Naive thymus-derived CD4-positive, alpha-beta T cell (primary cell): ENCODE measurements at regions not wholly inside any gene's neighbourhood (a gene's known extent, or its start where the extent isn't known, plus 50 kb on each side); places are given as distances from the start of the nearest gene placed in this dataset.

ENCODE experiments used
- ATAC-seq: fragments of 150-1000 bp; cut with Tn5 transposase; 2 replicates; pipeline ENCODE4 v1.10.0; 2021; ENCODE audit warnings: mild to moderate bottlenecking, moderate library complexity
- CTCF ChIA-PET: fragments of 350-600 bp; sonication (Branson Sonifier 250); formaldehyde crosslinking; loops from one replicate; lab custom pipeline; 2021; ENCODE audit warnings: antibody characterized with exemption; lab: Charles Lee
- POLR2A ChIA-PET: fragments of 350-600 bp; sonication (Branson Sonifier 250); formaldehyde crosslinking; loops from one replicate; lab custom pipeline; 2021; ENCODE audit warnings: antibody characterized with exemption, inconsistent platforms; lab: Charles Lee
- DNase-seq, 9 donors: peaks; one replicate each; pipeline versions ENCODE4 v3.0.0 to v3.0.0-alpha.2; 2020 to 2022; ENCODE audit warnings: mixed read lengths in 1 of 9
- H3K27ac ChIP-seq: one replicate; pipeline ENCODE4 v1.7.0; 2013; ENCODE audit warnings: mild to moderate bottlenecking, low read depth, low read length, moderate library complexity
- H3K27me3 ChIP-seq, 2 donors: one replicate each; pipeline ENCODE4 v1.7.0; 2013; ENCODE audit warnings: low read length in 2 of 2, mild to moderate bottlenecking in 2 of 2, moderate library complexity in 2 of 2; ENCODE audit not compliant: control insufficient read depth in 2 of 2, insufficient read depth in 2 of 2
- H3K36me3 ChIP-seq, 3 experiments: 1 replicate in 2 of 3; 2 replicates in 1 of 3; pipeline ENCODE4 v1.7.0; 2013; ENCODE audit warnings: low read length in 3 of 3, mild to moderate bottlenecking in 3 of 3, moderate library complexity in 1 of 3; ENCODE audit not compliant: insufficient read depth in 3 of 3, control insufficient read depth in 2 of 3
- H3K4me1 ChIP-seq, 2 donors: one replicate each; pipeline ENCODE4 v1.7.0; 2013; ENCODE audit warnings: low read length in 2 of 2, mild to moderate bottlenecking in 2 of 2, moderate library complexity in 1 of 2; ENCODE audit not compliant: control insufficient read depth in 2 of 2, insufficient read depth in 2 of 2
- H3K4me3 ChIP-seq: 2 replicates; pipeline ENCODE4 v1.7.0; 2013; ENCODE audit warnings: mild to moderate bottlenecking, low read length
- H3K9me3 ChIP-seq, 3 experiments: 1 replicate in 2 of 3; 2 replicates in 1 of 3; pipeline ENCODE4 v1.7.0; 2013; ENCODE audit warnings: low read length in 3 of 3; ENCODE audit not compliant: control insufficient read depth in 2 of 3
- H3K27ac Mint-ChIP-seq, 9 donors: one replicate each; pipeline ENCODE4 v1.8.0; 2020 to 2022; ENCODE audit warnings: mixed read lengths in 9 of 9, mild to moderate bottlenecking in 8 of 9, moderate library complexity in 5 of 9, inconsistent platforms in 2 of 9
- H3K27me3 Mint-ChIP-seq, 5 donors: one replicate each; pipeline ENCODE4 v1.8.0; 2021 to 2022; ENCODE audit warnings: mixed read lengths in 5 of 5, mild to moderate bottlenecking in 1 of 5
- H3K36me3 Mint-ChIP-seq, 5 donors: one replicate each; pipeline ENCODE4 v1.8.0; 2020 to 2022; ENCODE audit warnings: mixed read lengths in 5 of 5, mild to moderate bottlenecking in 3 of 5, inconsistent platforms in 1 of 5
- H3K4me1 Mint-ChIP-seq, 7 donors: one replicate each; pipeline ENCODE4 v1.8.0; 2020 to 2022; ENCODE audit warnings: mixed read lengths in 7 of 7, mild to moderate bottlenecking in 3 of 7, inconsistent platforms in 1 of 7
- H3K4me3 Mint-ChIP-seq, 10 donors: one replicate each; pipeline ENCODE4 v1.8.0; 2020 to 2022; ENCODE audit warnings: mild to moderate bottlenecking in 10 of 10, mixed read lengths in 10 of 10, moderate library complexity in 6 of 10, inconsistent platforms in 2 of 10
- H3K9me3 Mint-ChIP-seq, 11 donors: one replicate each; pipeline ENCODE4 v1.8.0; 2020 to 2022; ENCODE audit warnings: mixed read lengths in 11 of 11, mild to moderate bottlenecking in 4 of 11, inconsistent platforms in 1 of 11, moderate library complexity in 1 of 11
- intact Hi-C, 2 donors: fragments of 100-400 bp; cut with micrococcal nuclease; formaldehyde crosslinking; loops; one replicate each; pipeline ENCODE4 v1.15.1; 2023

- no peak overlapping the region for H3K27ac ChIP-seq
- Mint-ChIP-seq H3K36me3 (no peaks in the 10 kb centered on the region), H3K27me3 (peaks cover 0 to 50% (median 39%) of the 10 kb centered on the region in 5 donors), H3K27ac (no peak overlapping the region), H3K4me3 (no peak overlapping the region), H3K4me1 (no peaks in the 10 kb centered on the region), H3K9me3 (peaks cover 0 to 16% (median 2%) of the 10 kb centered on the region in 11 donors)
- no peaks in the 10 kb centered on the region for H3K4me1 ChIP-seq
- DNase-seq (no peak), ATAC-seq (no peak)
- H3K36me3 ChIP-seq: no peaks in the 10 kb centered on the region
- intact Hi-C loops: no loop called here
- H3K9me3 ChIP-seq: no peaks in the 10 kb centered on the region
- ChIA-PET POLR2A (no interaction called here), CTCF (no interaction called here)
- no peak overlapping the region for H3K4me3 ChIP-seq
- H3K27me3 ChIP-seq: no peaks in the 10 kb centered on the region
Measured at GRCh38 chr1:208499601-208500000, 255.4 kb upstream of the PLXNA2 start.

GRCh38 chr1:208500375-208500774 lies 256.2 kb upstream of the PLXNA2 start:
- ATAC-seq (no peak), DNase-seq (no peak)
- Histone ChIP-seq H3K4me3 (no peak overlapping the region), H3K9me3 (no peaks in the 10 kb centered on the region), H3K4me1 (no peaks in the 10 kb centered on the region), H3K27me3 (no peaks in the 10 kb centered on the region), H3K27ac (no peak overlapping the region), H3K36me3 (no peaks in the 10 kb centered on the region)
- ChIA-PET CTCF (no interaction called here), POLR2A (no interaction called here)
- Mint-ChIP-seq H3K9me3 (peaks cover 0 to 11% (median 2%) of the 10 kb centered on the region in 11 donors), H3K4me3 (no peak overlapping the region), H3K27ac (no peak overlapping the region), H3K36me3 (no peaks in the 10 kb centered on the region), H3K4me1 (no peaks in the 10 kb centered on the region), H3K27me3 (peaks cover 0 to 44% (median 34%) of the 10 kb centered on the region in 5 donors)
- intact Hi-C loops: no loop called here

GRCh38 chr1:208501542-208501941 lies 257.4 kb upstream of the PLXNA2 start:
- Mint-ChIP-seq H3K4me1 (no peaks in the 10 kb centered on the region), H3K27ac (no peak overlapping the region), H3K36me3 (no peaks in the 10 kb centered on the region), H3K27me3 (peaks cover 0 to 38% (median 24%) of the 10 kb centered on the region in 5 donors), H3K9me3 (peaks cover 0 to 6% (median 0%) of the 10 kb centered on the region in 11 donors), H3K4me3 (no peak overlapping the region)
- intact Hi-C loops: no loop called here
- H3K9me3 ChIP-seq: no peaks in the 10 kb centered on the region
- ChIA-PET CTCF (no interaction called here), POLR2A (no interaction called here)
- no peak for DNase-seq
- H3K36me3 ChIP-seq: no peaks in the 10 kb centered on the region
- no peak for ATAC-seq
- H3K4me1 ChIP-seq: no peaks in the 10 kb centered on the region
- no peak overlapping the region for H3K27ac ChIP-seq
- H3K4me3 ChIP-seq: no peak overlapping the region
- H3K27me3 ChIP-seq: no peaks in the 10 kb centered on the region

GRCh38 chr1:208503787-208504186 lies 259.6 kb upstream of the PLXNA2 start:
- intact Hi-C loops: no loop called here
- DNase-seq (no peak), ATAC-seq (no peak)
- Histone ChIP-seq H3K9me3 (no peaks in the 10 kb centered on the region), H3K27me3 (no peaks in the 10 kb centered on the region), H3K27ac (no peak overlapping the region), H3K36me3 (no peaks in the 10 kb centered on the region), H3K4me1 (no peaks in the 10 kb centered on the region), H3K4me3 (no peak overlapping the region)
- Mint-ChIP-seq H3K9me3 (peaks cover 0 to 6% (median 2%) of the 10 kb centered on the region in 11 donors), H3K27me3 (peaks cover 0 to 34% (median 23%) of the 10 kb centered on the region in 5 donors), H3K4me3 (no peak overlapping the region), H3K27ac (no peak overlapping the region), H3K4me1 (no peaks in the 10 kb centered on the region), H3K36me3 (no peaks in the 10 kb centered on the region)
- ChIA-PET POLR2A (no interaction called here), CTCF (no interaction called here)

- Histone ChIP-seq H3K36me3 (no peaks in the 10 kb centered on the region), H3K9me3 (no peaks in the 10 kb centered on the region), H3K27me3 (no peaks in the 10 kb centered on the region), H3K27ac (no peak overlapping the region), H3K4me3 (no peak overlapping the region), H3K4me1 (no peaks in the 10 kb centered on the region)
- ATAC-seq (no peak), DNase-seq (no peak)
- no peaks in the 10 kb centered on the region for H3K36me3 Mint-ChIP-seq
- CTCF ChIA-PET: no interaction called here
- peaks cover 0 to 18% (median 6%) of the 10 kb centered on the region in 5 donors for H3K27me3 Mint-ChIP-seq
- intact Hi-C loops: no loop called here
- H3K27ac Mint-ChIP-seq: no peak overlapping the region
- POLR2A ChIA-PET: no interaction called here
- no peaks in the 10 kb centered on the region for H3K4me1 Mint-ChIP-seq
- no peak overlapping the region for H3K4me3 Mint-ChIP-seq
- peaks cover 0 to 2% (median 0%) of the 10 kb centered on the region in 11 donors for H3K9me3 Mint-ChIP-seq
Measured at GRCh38 chr1:208506812-208507211, 262.6 kb upstream of the PLXNA2 start.

- peaks cover 0 to 15% (median 6%) of the 10 kb centered on the region in 5 donors for H3K27me3 Mint-ChIP-seq
- POLR2A ChIA-PET: no interaction called here
- ATAC-seq (no peak), DNase-seq (no peak)
- no peaks in the 10 kb centered on the region for H3K4me1 Mint-ChIP-seq
- no peak overlapping the region for H3K4me3 ChIP-seq
- no peaks in the 10 kb centered on the region for H3K36me3 Mint-ChIP-seq
- H3K27ac Mint-ChIP-seq: no peak overlapping the region
- no peak overlapping the region for H3K27ac ChIP-seq
- H3K36me3 ChIP-seq: no peaks in the 10 kb centered on the region
- no peak overlapping the region for H3K4me3 Mint-ChIP-seq
- intact Hi-C loops: no loop called here
- H3K9me3 Mint-ChIP-seq: peaks cover 0 to 2% (median 0%) of the 10 kb centered on the region in 11 donors
- H3K27me3 ChIP-seq: no peaks in the 10 kb centered on the region
- CTCF ChIA-PET: no interaction called here
- H3K4me1 ChIP-seq: no peaks in the 10 kb centered on the region
- H3K9me3 ChIP-seq: no peaks in the 10 kb centered on the region
Measured at GRCh38 chr1:208509072-208509471, 264.9 kb upstream of the PLXNA2 start.

- ChIA-PET CTCF (no interaction called here), POLR2A (no interaction called here)
- H3K27me3 ChIP-seq: no peaks in the 10 kb centered on the region
- H3K4me1 ChIP-seq: no peaks in the 10 kb centered on the region
- ATAC-seq (no peak), DNase-seq (no peak)
- H3K4me1 Mint-ChIP-seq: no peaks in the 10 kb centered on the region
- no peaks in the 10 kb centered on the region for H3K36me3 ChIP-seq
- H3K36me3 Mint-ChIP-seq: no peaks in the 10 kb centered on the region
- no peak overlapping the region for H3K4me3 Mint-ChIP-seq
- no peak overlapping the region for H3K27ac ChIP-seq
- peaks cover 0 to 11% (median 6%) of the 10 kb centered on the region in 5 donors for H3K27me3 Mint-ChIP-seq
- intact Hi-C loops: no loop called here
- H3K9me3 ChIP-seq: no peaks in the 10 kb centered on the region
- peaks cover 0 to 4% (median under 1%) of the 10 kb centered on the region in 11 donors for H3K9me3 Mint-ChIP-seq
- no peak overlapping the region for H3K27ac Mint-ChIP-seq
- H3K4me3 ChIP-seq: no peak overlapping the region
Measured at GRCh38 chr1:208510192-208510952, 266.2 kb upstream of the PLXNA2 start.
